ENCODE measurements at regions not wholly inside any gene's neighbourhood (a gene's known extent, or its start where the extent isn't known, plus 50 kb on each side); places are given as distances from the start of the nearest gene placed in this dataset.

DNA sequence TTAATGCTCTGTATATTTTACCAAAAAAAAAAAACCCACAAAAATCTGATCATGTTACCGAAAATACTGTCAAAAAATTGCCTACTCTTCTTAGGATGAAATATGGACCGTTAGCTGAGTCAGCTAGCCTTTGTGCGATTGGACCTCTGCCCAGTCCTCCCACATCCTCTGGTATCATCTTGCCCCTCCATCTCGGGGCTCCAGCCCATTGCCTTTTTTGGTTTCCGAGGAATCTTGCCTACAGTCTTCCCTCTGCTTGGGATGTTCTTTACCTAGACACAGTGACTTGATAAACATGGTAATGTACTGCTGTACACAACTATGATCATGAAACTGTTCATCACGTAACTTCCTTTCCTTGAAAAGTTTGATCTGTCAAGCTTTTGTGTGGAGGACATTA lies 371.4 kb downstream of the SV2B start:
- ATAC-seq, result no peak
- in situ Hi-C loops (cut with MboI) (no loop called here), intact Hi-C loops (cut with micrococcal nuclease; ENCODE audit: unreplicated experiment) (no loop called here)
- RAD21 ChIA-PET (ENCODE audit: unreplicated experiment), result no interaction called here
- Histone ChIP-seq H3K9ac (ENCODE audit: control insufficient read depth, insufficient read depth, low read length) (no peak overlapping the region), H3K4me1 (ENCODE audit: control insufficient read depth, insufficient read depth, low read length) (no peaks in the 10 kb centered on the region), H3K4me2 (ENCODE audit: control insufficient read depth, insufficient read depth) (no peak overlapping the region), H3K27me3 (replicated peaks in 1 of 2; ENCODE audit: control insufficient read depth in 2 of 2, insufficient read depth in 2 of 2, low read length in 1 of 2) (no peaks in the 10 kb centered on the region), H3K27ac (ENCODE audit: control insufficient read depth, insufficient read depth) (no peak overlapping the region), H2AFZ (ENCODE audit: control insufficient read depth, low read depth, low read length) (no peak overlapping the region), H3K36me3 (ENCODE audit: control insufficient read depth in 2 of 2, insufficient read depth in 2 of 2, low read length in 1 of 2) (no peaks in the 10 kb centered on the region), H4K20me1 (ENCODE audit: control insufficient read depth, insufficient read depth) (no peaks in the 10 kb centered on the region), H3K4me3 (no peak overlapping the region), H3K9me3 (replicated peaks; ENCODE audit: control insufficient read depth, insufficient read depth, low read length) (no peaks in the 10 kb centered on the region), H3K79me2 (ENCODE audit: control insufficient read depth, insufficient read depth, low read length) (no peaks in the 10 kb centered on the region)
- CTCF ChIA-PET, result interaction anchor here (0.6 to 0.7 kb wide), 2 partner anchors 28 to 392 kb away, joined by 5 to 6 read pairs; no protein-coding TSS in a partner anchor
- SMC1A ChIA-PET (ENCODE audit: uncharacterized antibody, unreplicated experiment), result interaction anchor here (0.6 kb wide), 1 partner anchor 1937 kb away, joined by 4 read pairs; no protein-coding TSS in a partner anchor
- whole genome bisulfite sequencing (ENCODE audit: insufficient coverage, insufficient replicate concordance, low lambda C conversion rate, missing lambda C conversion rate), result 0% methylated on average over 6 of the region's 6 CpGs
- no peak for FAIRE-seq
- POLR2A ChIA-PET, result interaction anchor here (0.7 kb wide), 2 partner anchors 60 to 926 kb away, joined by 3 read pairs; no protein-coding TSS in a partner anchor
- BruUV-seq (replicated peaks), result no TSS peak
- TF ChIP-seq RAD21 (IDR thresholded peaks at IDR 0.05; ENCODE audit: insufficient read depth, low read depth, low read length) (no peak), CBX3 (IDR thresholded peaks at IDR 0.05; ENCODE audit: borderline replicate concordance, low read depth) (no peak), ZNF687 (IDR thresholded peaks at IDR 0.05) (no peak), MYB (IDR thresholded peaks at IDR 0.05; ENCODE audit: borderline replicate concordance, low read depth, low read length) (no peak), CBFB (IDR thresholded peaks at IDR 0.05; ENCODE audit: low read depth) (no peak), SIX5 (IDR thresholded peaks at IDR 0.05; ENCODE audit: low read depth, low read length, severe bottlenecking) (no peak), IRF5 (IDR thresholded peaks at IDR 0.05; ENCODE audit: borderline replicate concordance) (no peak), GATAD2B (conservative IDR thresholded peaks at IDR 0.05; ENCODE audit: low read depth) (no peak)
- no peak for DNase-seq (ENCODE audit: low read depth, low spot score)
